Keratinocyte (primary cell): ENCODE measurements at regions not wholly inside any gene's neighbourhood (a gene's known extent, or its start where the extent isn't known, plus 50 kb on each side); places are given as distances from the start of the nearest gene placed in this dataset.

Source experiments
- DNase-seq: peaks from one replicate; pipeline ENCODE4 v3.0.0-alpha.2; 2011; ENCODE audit warnings: low read depth, missing footprints, low spot score
- FAIRE-seq: peaks from 2 replicates; lab custom pipeline; 2011; peaks lifted over from hg19 to GRCh38; lab: Jason Lieb, UNC
- H2AFZ ChIP-seq: 2 replicates; pipeline ENCODE4 v1.6.0; 2012; ENCODE audit warnings: low read length, control low read depth, inconsistent platforms; ENCODE audit not compliant: control insufficient read depth
- H3K27ac ChIP-seq: 2 replicates; pipeline ENCODE4 v1.5.1; 2011; ENCODE audit warnings: low read length; ENCODE audit not compliant: control insufficient read depth, insufficient read depth
- H3K27me3 ChIP-seq: 3 replicates; pipeline ENCODE4 v1.6.0; 2011; ENCODE audit warnings: low read length; ENCODE audit not compliant: control insufficient read depth, insufficient read depth; ENCODE audit errors: extremely low read depth
- H3K36me3 ChIP-seq, 2 experiments: 2 replicates in 1 of 2; 3 replicates in 1 of 2; pipeline ENCODE4 v1.5.1; 2011; ENCODE audit warnings: low read length in 2 of 2, mild to moderate bottlenecking in 1 of 2; ENCODE audit not compliant: control insufficient read depth in 2 of 2, insufficient read depth in 2 of 2; ENCODE audit errors: extremely low read depth in 1 of 2
- H3K4me1 ChIP-seq: 3 replicates; pipeline ENCODE4 v1.5.1; 2011; ENCODE audit warnings: low read length; ENCODE audit not compliant: control insufficient read depth, insufficient read depth; ENCODE audit errors: extremely low read depth
- H3K4me2 ChIP-seq: 3 replicates; pipeline ENCODE4 v1.6.0; 2011; ENCODE audit warnings: low read depth, low read length; ENCODE audit not compliant: control insufficient read depth, insufficient read depth; ENCODE audit errors: extremely low read depth
- H3K4me3 ChIP-seq, 3 experiments: fragments of 200-600 bp in 1 of 3; sonication (generic) in 1 of 3; 2 replicates in 2 of 3; 3 replicates in 1 of 3; pipeline ENCODE4 v1.5.1; 2011 to 2016; ENCODE audit warnings: low read length in 3 of 3, mild to moderate bottlenecking in 3 of 3, control low read depth in 2 of 3, inconsistent platforms in 1 of 3, low read depth in 1 of 3, mixed read lengths in 1 of 3, mixed run types in 1 of 3, moderate library complexity in 1 of 3; ENCODE audit not compliant: control insufficient read depth in 2 of 3, insufficient read depth in 2 of 3; ENCODE audit errors: extremely low read depth in 1 of 3
- H3K79me2 ChIP-seq: 2 replicates; pipeline ENCODE4 v1.6.0; 2012; ENCODE audit warnings: low read length; ENCODE audit not compliant: control insufficient read depth, insufficient read depth
- H3K9ac ChIP-seq: 3 replicates; pipeline ENCODE4 v1.6.0; 2011; ENCODE audit warnings: low read length; ENCODE audit not compliant: control insufficient read depth, insufficient read depth; ENCODE audit errors: extremely low read depth
- H3K9me1 ChIP-seq: 3 replicates; pipeline ENCODE4 v1.6.0; 2011; ENCODE audit warnings: low read length; ENCODE audit not compliant: control insufficient read depth, insufficient read depth; ENCODE audit errors: extremely low read depth
- H3K9me3 ChIP-seq: 2 replicates; pipeline ENCODE4 v1.5.1; 2012; ENCODE audit warnings: low read depth, low read length; ENCODE audit not compliant: control insufficient read depth
- H4K20me1 ChIP-seq: 3 replicates; pipeline ENCODE4 v1.6.0; 2011; ENCODE audit warnings: low read length; ENCODE audit not compliant: control insufficient read depth, insufficient read depth; ENCODE audit errors: extremely low read depth
- CTCF ChIP-seq, 3 experiments: IDR thresholded peaks in 1 of 3; conservative IDR thresholded peaks in 1 of 3; optimal IDR thresholded peaks in 1 of 3; 2 replicates in 2 of 3; 3 replicates in 1 of 3; pipeline versions ENCODE3 to v1.5.1; 2011; ENCODE audit warnings: low read length in 3 of 3, mild to moderate bottlenecking in 3 of 3, moderate library complexity in 2 of 3, control low read depth in 1 of 3, inconsistent platforms in 1 of 3; ENCODE audit not compliant: insufficient read depth in 2 of 3; ENCODE audit errors: extremely low read depth in 1 of 3
- EZH2 ChIP-seq: IDR thresholded peaks from one replicate; pipeline ENCODE4 v1.6.1; 2012; ENCODE audit warnings: inconsistent platforms, mild to moderate bottlenecking, low read length, moderate library complexity
- dilution Hi-C: fragments of 300-500 bp; cut with MboI; formaldehyde crosslinking; loops from one replicate; pipeline ENCODE4 v1.7.0; 2020; ENCODE audit warnings: low sequenced_read_pairs; ENCODE audit not compliant: extremely low pct_ligation_motif_present

- Histone ChIP-seq H4K20me1 (no peaks in the 10 kb centered on the region), H3K9me3 (no peaks in the 10 kb centered on the region), H3K27ac (no peak overlapping the region), H3K9ac (no peak overlapping the region), H3K9me1 (no peaks in the 10 kb centered on the region), H3K79me2 (no peaks in the 10 kb centered on the region), H3K4me3 (no peak overlapping the region), H3K4me1 (peaks cover 10% of the 10 kb centered on the region), H3K36me3 (no peaks in the 10 kb centered on the region), H2AFZ (no peak overlapping the region), H3K27me3 (no peaks in the 10 kb centered on the region), H3K4me2 (no peak overlapping the region)
- no peak for DNase-seq
- TF ChIP-seq EZH2, result no peak
- no peak for TF ChIP-seq CTCF (optimal IDR thresholded peaks at IDR 0.05 in 1 of 3, IDR thresholded peaks at IDR 0.05 in 1 of 3, conservative IDR thresholded peaks at IDR 0.05 in 1 of 3; ENCODE audit: extremely low read depth in 1 of 3, insufficient read depth in 2 of 3, low read length in 3 of 3)
- dilution Hi-C loops, result no loop called here
- FAIRE-seq, result no peak
Measured at GRCh38 chr5:4017076-4017803, 421.6 kb downstream of the IRX1 start.

- dilution Hi-C loops, result no loop called here
- Histone ChIP-seq H3K27me3 (no peaks in the 10 kb centered on the region), H3K9me3 (no peaks in the 10 kb centered on the region), H3K4me1 (peaks cover 10% of the 10 kb centered on the region), H2AFZ (no peak overlapping the region), H4K20me1 (no peaks in the 10 kb centered on the region), H3K4me3 (no peak overlapping the region), H3K79me2 (no peaks in the 10 kb centered on the region), H3K9me1 (no peaks in the 10 kb centered on the region), H3K36me3 (no peaks in the 10 kb centered on the region), H3K9ac (no peak overlapping the region), H3K4me2 (no peak overlapping the region), H3K27ac (no peak overlapping the region)
- DNase-seq, result no peak
- TF ChIP-seq EZH2, result no peak
- no peak for TF ChIP-seq CTCF (optimal IDR thresholded peaks at IDR 0.05 in 1 of 3, IDR thresholded peaks at IDR 0.05 in 1 of 3, conservative IDR thresholded peaks at IDR 0.05 in 1 of 3; ENCODE audit: extremely low read depth in 1 of 3, insufficient read depth in 2 of 3, low read length in 3 of 3)
- FAIRE-seq, result no peak
Measured at GRCh38 chr5:4018007-4018406, 422.4 kb downstream of the IRX1 start.
